DMS153 (cell line): ENCODE measurements at regions not wholly inside any gene's neighbourhood (a gene's known extent, or its start where the extent isn't known, plus 50 kb on each side); places are given as distances from the start of the nearest gene placed in this dataset.

Experiments used
- DNase-seq: peaks from one replicate; lab custom pipeline; 2025; lab: John Stamatoyannopoulos, UW

DNA sequence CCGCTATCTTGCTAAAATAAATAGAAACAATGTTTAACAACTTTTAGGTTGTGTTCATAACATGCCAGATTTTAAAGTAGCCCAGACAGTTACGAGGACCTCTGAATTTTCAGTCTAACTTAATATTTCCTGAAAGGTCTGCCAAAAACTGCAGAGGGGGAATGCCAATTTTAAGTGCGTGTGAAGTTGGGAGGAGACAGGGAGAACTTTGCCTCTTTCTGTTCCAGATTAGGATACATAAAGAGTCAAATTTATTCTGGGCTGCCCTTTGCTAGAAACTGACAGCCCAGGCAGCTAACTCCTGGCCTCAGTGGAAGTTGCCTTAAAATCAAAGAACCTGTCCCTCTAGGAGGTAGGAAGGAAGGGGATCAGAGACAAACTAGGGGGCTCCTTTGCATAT, 52.3 kb upstream of the PIP4K2A start:
- DNase-seq = no peak

DNA sequence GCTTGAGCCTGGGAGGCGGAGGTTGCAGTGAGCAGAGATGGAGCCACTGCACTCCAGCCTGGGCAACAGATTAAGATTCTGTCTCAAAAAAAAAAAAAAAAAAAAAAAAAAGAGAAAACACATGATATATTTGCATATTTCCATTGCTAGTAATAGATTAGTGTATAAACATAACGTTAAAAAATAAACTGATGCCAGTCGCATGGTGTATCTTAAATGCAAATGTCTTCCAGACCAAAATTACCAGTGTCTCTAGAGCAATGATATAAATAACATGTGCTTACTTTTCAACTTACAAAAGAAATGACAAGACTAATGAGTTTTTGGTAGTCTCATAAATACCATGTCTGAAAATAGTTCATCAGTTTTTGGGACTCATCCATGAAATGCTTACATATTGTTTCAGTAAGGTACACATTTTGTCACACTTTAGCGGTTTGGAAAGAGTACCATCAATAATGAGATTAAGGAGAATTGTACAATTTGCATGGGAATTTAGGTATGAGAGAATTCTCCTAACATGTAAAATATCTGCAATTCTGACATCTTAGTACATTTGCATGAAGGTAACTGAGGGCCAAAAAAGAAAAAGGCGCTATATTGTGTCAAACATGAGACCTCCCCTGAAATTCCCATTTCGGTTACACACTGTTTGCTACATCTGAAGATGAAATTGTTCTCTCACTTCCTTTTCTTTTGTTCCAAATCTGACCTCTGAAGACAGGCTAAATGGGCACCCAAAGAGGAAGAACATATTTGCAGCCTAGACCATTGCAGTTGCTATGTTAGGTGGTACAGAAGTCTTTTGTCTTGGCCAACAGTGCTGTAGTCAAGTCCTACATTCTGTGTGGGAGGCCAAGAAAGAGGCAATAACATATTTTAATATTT, 51.5 kb upstream of the PIP4K2A start:
- no peak for DNase-seq

DNA sequence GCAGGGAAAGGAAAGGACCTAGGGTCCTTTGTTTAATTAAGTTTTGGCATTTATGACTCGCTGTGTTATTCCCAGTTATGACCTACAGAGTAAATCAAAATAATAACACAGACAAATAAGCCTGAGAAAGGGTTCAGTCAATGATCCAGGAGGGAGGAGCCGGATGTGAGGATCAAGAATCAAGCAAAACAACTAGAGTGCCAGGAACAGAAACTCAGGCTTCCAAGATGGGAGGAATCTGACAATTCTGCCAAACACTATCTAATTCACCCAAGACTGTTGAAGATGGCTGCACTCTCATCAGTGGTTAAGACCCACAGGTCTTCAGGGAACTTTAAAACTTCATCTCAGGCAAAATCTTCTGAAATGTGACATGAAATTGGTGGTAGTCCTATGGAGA, 50.3 kb upstream of the PIP4K2A start:
- DNase-seq = no peak
